HepG2 (cell line): ENCODE measurements at regions not wholly inside any gene's neighbourhood (a gene's known extent, or its start where the extent isn't known, plus 50 kb on each side); places are given as distances from the start of the nearest gene placed in this dataset.

Source experiments
- BCL3 ChIP-seq: sonication (generic); formaldehyde crosslinking; IDR thresholded peaks from 2 replicates; pipeline ENCODE4 v1.5.1; 2020; ENCODE audit warnings: mild to moderate bottlenecking, missing genetic modification reagents, moderate library complexity
- ELF3 ChIP-seq: IDR thresholded peaks from 2 replicates; pipeline ENCODE4 v1.6.1; 2016; ENCODE audit warnings: missing genetic modification reagents, missing compliant biosample characterization
- FOXC1 ChIP-seq: sonication (generic); formaldehyde crosslinking; IDR thresholded peaks from 2 replicates; pipeline ENCODE4 v1.8.0; 2022; ENCODE audit warnings: mild to moderate bottlenecking, missing genetic modification reagents, borderline replicate concordance
- FOXP1 ChIP-seq, 2 experiments: fragments of 450-650 bp in 1 of 2; IDR thresholded peaks; 2 replicates each; pipeline ENCODE4 v1.6.1; 2017 to 2018; ENCODE audit warnings: antibody characterized with exemption in 1 of 2
- KDM1A ChIP-seq: IDR thresholded peaks from 2 replicates; pipeline ENCODE4 v1.6.1; 2016; ENCODE audit warnings: missing compliant biosample characterization
- KLF9 ChIP-seq: IDR thresholded peaks from 2 replicates; pipeline ENCODE4 v1.6.1; 2016; ENCODE audit warnings: low read depth
- MEIS1 ChIP-seq: sonication (generic); formaldehyde crosslinking; IDR thresholded peaks from 2 replicates; pipeline ENCODE4 v1.9.0; 2021; ENCODE audit warnings: mild to moderate bottlenecking, missing genetic modification reagents, moderate library complexity, borderline replicate concordance
- RARA ChIP-seq: IDR thresholded peaks from 2 replicates; pipeline ENCODE4 v1.6.1; 2016; ENCODE audit warnings: missing genetic modification reagents, missing compliant biosample characterization
- RXRB ChIP-seq: IDR thresholded peaks from 2 replicates; pipeline ENCODE4 v1.6.1; 2016; ENCODE audit warnings: borderline replicate concordance, missing genetic modification reagents, missing compliant biosample characterization
- SP4 ChIP-seq: sonication (generic); formaldehyde crosslinking; IDR thresholded peaks from 2 replicates; pipeline ENCODE4 v1.8.1; 2023; ENCODE audit warnings: mild to moderate bottlenecking, missing genetic modification reagents
- TBX2 ChIP-seq: sonication (generic); formaldehyde crosslinking; IDR thresholded peaks from 2 replicates; pipeline ENCODE4 v1.5.0; 2020; ENCODE audit warnings: missing genetic modification reagents, mild to moderate bottlenecking, borderline replicate concordance
- ZBTB7A ChIP-seq: sonication (generic); formaldehyde crosslinking; IDR thresholded peaks from 2 replicates; pipeline ENCODE4 v1.8.0; 2022; ENCODE audit warnings: mild to moderate bottlenecking, missing genetic modification reagents
- ZBTB7B ChIP-seq: sonication (generic); formaldehyde crosslinking; IDR thresholded peaks from 2 replicates; pipeline ENCODE4 v1.4.0; 2020; ENCODE audit warnings: missing genetic modification reagents
- ZNF18 ChIP-seq: sonication (generic); formaldehyde crosslinking; IDR thresholded peaks from 2 replicates; pipeline ENCODE4 v1.8.0; 2022; ENCODE audit warnings: mild to moderate bottlenecking, missing genetic modification reagents; ENCODE audit not compliant: insufficient replicate concordance
- ZNF235 ChIP-seq: sonication (generic); formaldehyde crosslinking; IDR thresholded peaks from 2 replicates; pipeline ENCODE4 v1.8.1; 2023; ENCODE audit warnings: mild to moderate bottlenecking, missing genetic modification reagents, borderline replicate concordance
- ZNF292 ChIP-seq: sonication (generic); formaldehyde crosslinking; IDR thresholded peaks from 2 replicates; pipeline ENCODE4 v1.8.1; 2022; ENCODE audit warnings: mild to moderate bottlenecking, low read depth, missing genetic modification reagents, borderline replicate concordance
- ZNF331 ChIP-seq: sonication (generic); formaldehyde crosslinking; IDR thresholded peaks from 2 replicates; pipeline ENCODE4 v1.4.0; 2020; ENCODE audit warnings: missing genetic modification reagents
- ZNF7 ChIP-seq: IDR thresholded peaks from 2 replicates; pipeline ENCODE4 v1.6.1; 2016; ENCODE audit warnings: missing biosample characterization, missing genetic modification reagents
- ZNF720 ChIP-seq: sonication (generic); formaldehyde crosslinking; IDR thresholded peaks from 2 replicates; pipeline ENCODE4 v1.4.0; 2020; ENCODE audit warnings: missing genetic modification reagents
- ZNF800 ChIP-seq: sonication (generic); formaldehyde crosslinking; IDR thresholded peaks from 2 replicates; pipeline ENCODE4 v1.4.0; 2020; ENCODE audit warnings: missing genetic modification reagents
- ZNF879 ChIP-seq: sonication (generic); formaldehyde crosslinking; IDR thresholded peaks from 2 replicates; pipeline ENCODE4 v1.8.1; 2023; ENCODE audit warnings: missing genetic modification reagents
- TF ChIP-seq, protein P1 (sequence below): sonication (generic); formaldehyde crosslinking; IDR thresholded peaks from 2 replicates; pipeline ENCODE4 v1.8.1; 2022; ENCODE audit warnings: low read depth, mild to moderate bottlenecking, missing genetic modification reagents
- TF ChIP-seq, protein P2 (sequence below): sonication (generic); formaldehyde crosslinking; IDR thresholded peaks from 2 replicates; pipeline ENCODE4 v1.5.0; 2020; ENCODE audit warnings: missing genetic modification reagents

DNA sequence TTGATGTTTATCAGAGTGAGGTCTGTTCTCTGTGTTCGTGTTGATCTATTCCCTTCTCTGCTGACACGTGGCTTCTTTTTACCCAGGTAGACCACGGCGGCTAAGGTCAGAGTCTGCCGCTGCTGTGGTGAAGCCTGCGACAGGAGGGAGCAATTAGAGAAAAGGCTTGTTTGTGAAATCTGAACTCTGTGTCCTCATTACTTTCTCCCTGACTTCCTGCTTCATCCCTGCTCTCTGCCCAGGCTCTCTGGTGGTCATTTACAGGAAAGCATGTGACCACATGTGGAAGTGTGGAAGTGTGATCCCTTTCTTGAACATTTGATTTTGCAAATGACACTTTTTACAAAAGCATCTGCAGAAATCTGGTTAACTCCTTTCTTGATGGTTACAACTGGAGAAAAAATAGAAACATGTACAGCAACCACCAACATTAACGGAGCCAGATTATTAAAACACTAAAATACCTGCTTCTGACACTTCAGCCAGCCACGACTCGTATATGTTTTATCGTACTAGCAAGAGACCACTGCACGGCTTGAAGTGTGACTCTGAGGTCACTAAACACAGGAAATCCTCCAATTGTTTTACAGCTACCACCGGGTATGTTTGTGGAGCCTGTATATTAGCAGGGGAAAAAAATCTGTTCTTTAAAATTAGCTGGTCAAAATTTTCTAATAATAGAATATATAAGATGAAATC is 388.6 kb upstream of the TMPO start (continued):
- TF ChIP-seq FOXP1 (IDR thresholded peaks at IDR 0.05) (no peak), FOXP1 (CRISPR knock-in tag; IDR thresholded peaks at IDR 0.05) (no peak), TBX2 (CRISPR knock-in tag) (peak; percentile 17; the same call in 1 of the 2 replicates), KLF9 (CRISPR knock-in tag) (no peak), RXRB (peak; percentile 45; the same call in 1 of the 2 replicates), ZNF879 (CRISPR knock-in tag) (no peak), ZBTB7B (no peak), RARA (CRISPR knock-in tag) (0 out of 2 replicates have a peak, but pooled peaks have one; percentile 18), BCL3 (no peak), ZNF18 (CRISPR knock-in tag) (peak; percentile 13), MEIS1 (no peak), SP4 (CRISPR knock-in tag) (no peak), ZNF7 (CRISPR knock-in tag) (no peak), KDM1A (CRISPR knock-in tag) (no peak), ELF3 (CRISPR knock-in tag) (peak; percentile 92), ZNF720 (CRISPR knock-in tag) (no peak), ZNF292 (CRISPR knock-in tag) (no peak), FOXC1 (no peak), ZNF800 (CRISPR knock-in tag) (no peak), ZNF331 (CRISPR knock-in tag) (no peak), ZNF235 (CRISPR knock-in tag) (no peak), ZBTB7A (CRISPR knock-in tag) (no peak)
- TF ChIP-seq, protein P1, sequence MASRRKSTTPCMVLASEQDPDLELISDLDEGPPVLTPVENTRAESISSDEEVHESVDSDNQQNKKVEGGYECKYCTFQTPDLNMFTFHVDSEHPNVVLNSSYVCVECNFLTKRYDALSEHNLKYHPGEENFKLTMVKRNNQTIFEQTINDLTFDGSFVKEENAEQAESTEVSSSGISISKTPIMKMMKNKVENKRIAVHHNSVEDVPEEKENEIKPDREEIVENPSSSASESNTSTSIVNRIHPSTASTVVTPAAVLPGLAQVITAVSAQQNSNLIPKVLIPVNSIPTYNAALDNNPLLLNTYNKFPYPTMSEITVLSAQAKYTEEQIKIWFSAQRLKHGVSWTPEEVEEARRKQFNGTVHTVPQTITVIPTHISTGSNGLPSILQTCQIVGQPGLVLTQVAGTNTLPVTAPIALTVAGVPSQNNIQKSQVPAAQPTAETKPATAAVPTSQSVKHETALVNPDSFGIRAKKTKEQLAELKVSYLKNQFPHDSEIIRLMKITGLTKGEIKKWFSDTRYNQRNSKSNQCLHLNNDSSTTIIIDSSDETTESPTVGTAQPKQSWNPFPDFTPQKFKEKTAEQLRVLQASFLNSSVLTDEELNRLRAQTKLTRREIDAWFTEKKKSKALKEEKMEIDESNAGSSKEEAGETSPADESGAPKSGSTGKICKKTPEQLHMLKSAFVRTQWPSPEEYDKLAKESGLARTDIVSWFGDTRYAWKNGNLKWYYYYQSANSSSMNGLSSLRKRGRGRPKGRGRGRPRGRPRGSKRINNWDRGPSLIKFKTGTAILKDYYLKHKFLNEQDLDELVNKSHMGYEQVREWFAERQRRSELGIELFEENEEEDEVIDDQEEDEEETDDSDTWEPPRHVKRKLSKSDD (CRISPR knock-in tag) = no peak
- TF ChIP-seq, protein P2, sequence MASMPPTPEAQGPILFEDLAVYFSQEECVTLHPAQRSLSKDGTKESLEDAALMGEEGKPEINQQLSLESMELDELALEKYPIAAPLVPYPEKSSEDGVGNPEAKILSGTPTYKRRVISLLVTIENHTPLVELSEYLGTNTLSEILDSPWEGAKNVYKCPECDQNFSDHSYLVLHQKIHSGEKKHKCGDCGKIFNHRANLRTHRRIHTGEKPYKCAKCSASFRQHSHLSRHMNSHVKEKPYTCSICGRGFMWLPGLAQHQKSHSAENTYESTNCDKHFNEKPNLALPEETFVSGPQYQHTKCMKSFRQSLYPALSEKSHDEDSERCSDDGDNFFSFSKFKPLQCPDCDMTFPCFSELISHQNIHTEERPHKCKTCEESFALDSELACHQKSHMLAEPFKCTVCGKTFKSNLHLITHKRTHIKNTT = no peak
